ENCODE measurements at regions not wholly inside any gene's neighbourhood (a gene's known extent, or its start where the extent isn't known, plus 50 kb on each side); places are given as distances from the start of the nearest gene placed in this dataset.

DNA sequence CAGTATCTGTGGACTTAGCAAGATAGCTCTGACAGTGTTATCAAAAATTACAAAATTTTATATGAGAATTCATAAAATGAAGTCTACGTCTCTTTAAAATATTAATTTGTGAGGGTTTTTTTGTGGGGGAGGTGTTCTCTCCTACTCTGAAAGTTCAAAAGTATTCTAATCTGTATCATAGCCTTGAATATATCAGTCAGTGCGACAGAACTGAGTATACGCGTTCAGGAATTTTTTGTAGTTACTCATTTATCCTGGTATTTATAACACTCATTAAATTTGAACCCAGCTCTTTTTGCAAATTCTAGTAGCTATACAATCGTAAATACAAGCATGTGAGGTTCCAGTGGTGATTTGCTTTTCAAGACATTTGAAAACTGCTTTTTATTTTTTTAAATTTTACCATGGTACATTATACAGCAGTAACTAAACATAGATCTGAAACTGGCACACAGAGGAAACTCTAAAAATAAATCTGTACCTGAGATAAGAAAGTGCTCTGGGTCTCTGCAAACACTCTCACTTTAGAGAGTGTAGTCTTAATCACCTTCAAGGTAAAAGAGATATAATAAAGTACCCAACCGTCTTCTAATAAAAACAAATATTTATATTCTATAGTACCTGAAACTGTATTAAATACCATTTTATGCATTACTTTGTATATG lies 178.4 kb upstream of the ADAMTS5 start:
- TF ChIP-seq CTCF (IDR thresholded peaks at IDR 0.05) = no peak
- TF ChIP-seq EZH2 (IDR thresholded peaks at IDR 0.05) = no peak
- TF ChIP-seq EZH2phosphoT487 (IDR thresholded peaks at IDR 0.05) = no peak
